ENCODE measurements at regions not wholly inside any gene's neighbourhood (a gene's known extent, or its start where the extent isn't known, plus 50 kb on each side); places are given as distances from the start of the nearest gene placed in this dataset.
"Not testable (repeated sequence)": the region's sequence is repeated elsewhere in the genome, so short reads cannot be mapped to it uniquely, and the experiment has no call there.

DNA sequence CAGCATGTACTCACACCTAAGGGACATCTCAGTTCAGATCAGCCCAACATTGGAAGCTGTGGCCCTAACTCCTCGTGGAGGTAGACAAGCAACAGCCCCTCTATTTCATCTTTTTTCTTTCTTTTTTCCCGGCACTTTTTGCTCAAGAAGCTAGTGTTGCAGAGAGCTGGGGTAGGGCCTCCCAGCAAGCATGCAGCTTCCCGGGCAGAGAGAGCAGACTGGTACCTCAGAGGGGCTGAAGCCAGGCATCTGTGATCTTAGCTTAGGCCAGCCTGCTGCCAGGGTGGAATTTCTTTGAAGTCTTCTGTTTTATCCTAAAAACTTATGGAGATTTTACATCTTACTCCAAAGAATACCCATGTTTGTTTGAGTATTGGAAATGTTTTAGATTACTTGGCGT is 195.4 kb downstream of the C16orf95 start:
- peak; percentile 11 for DNase-seq (ENCODE audit: low spot score)

GRCh38 chr16:87123356-87124001 is 193.7 kb downstream of the C16orf95 start:
- DNase-seq (ENCODE audit: low spot score), result peak; percentile 41

DNA sequence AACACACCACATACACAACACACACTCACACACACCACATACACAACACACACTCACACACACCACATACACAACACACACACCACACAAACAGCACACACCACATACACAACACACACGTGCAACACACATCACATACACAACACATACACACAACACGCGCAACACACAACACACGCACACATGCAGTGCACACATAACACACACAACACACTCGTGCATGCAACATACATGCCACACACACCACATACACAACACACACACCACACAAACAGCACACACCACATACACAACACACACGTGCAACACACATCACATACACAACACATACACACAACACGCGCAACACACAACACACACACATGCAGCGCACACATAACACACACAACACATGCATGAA is 192.8 kb downstream of the C16orf95 start:
- not testable (repeated sequence) for DNase-seq (ENCODE audit: low spot score)

- peak; percentile 76 for DNase-seq (ENCODE audit: low spot score)
These were observed 191.7 kb downstream of the C16orf95 start for GRCh38 chr16:87125206-87126155.

- DNase-seq (ENCODE audit: low spot score), result peak; percentile 73
These were observed 190.7 kb downstream of the C16orf95 start for GRCh38 chr16:87126403-87127025.

DNA sequence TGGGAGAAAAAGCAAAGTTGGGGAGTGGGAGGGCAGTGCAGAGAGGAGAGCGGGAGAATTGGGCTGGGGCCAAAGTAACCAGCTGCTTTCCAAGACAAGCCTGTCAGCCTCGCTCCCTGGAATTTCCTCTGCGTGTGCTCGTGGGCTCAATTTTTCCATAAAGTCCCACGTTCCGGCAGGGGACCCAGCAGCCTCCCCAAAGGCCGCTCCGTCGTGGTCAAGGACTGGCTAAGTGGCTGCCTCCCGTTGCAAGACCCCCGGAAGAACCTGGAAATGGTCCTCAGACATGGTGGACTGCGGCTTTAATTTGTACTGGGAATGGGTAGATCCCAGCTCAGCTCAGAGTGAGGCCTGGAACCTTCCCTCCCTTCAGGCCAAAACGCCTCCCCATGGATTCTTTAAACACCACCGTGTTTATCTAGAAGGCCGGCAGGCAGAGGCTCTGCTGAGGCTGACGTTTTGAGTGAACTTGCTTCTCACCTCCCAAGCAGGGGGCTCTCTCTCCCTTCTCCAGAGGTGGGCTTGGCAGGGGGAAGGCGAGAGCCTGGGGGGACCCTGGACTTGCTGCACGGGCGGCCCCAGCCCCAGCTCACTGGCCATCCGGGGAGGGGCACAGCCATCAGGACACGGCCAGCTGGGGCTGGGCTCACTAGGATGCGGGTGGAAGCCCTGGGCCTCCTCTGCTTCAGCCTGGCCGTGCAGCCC is 190.0 kb downstream of the C16orf95 start:
- peak; percentile 84 for DNase-seq (ENCODE audit: low spot score)

DNA sequence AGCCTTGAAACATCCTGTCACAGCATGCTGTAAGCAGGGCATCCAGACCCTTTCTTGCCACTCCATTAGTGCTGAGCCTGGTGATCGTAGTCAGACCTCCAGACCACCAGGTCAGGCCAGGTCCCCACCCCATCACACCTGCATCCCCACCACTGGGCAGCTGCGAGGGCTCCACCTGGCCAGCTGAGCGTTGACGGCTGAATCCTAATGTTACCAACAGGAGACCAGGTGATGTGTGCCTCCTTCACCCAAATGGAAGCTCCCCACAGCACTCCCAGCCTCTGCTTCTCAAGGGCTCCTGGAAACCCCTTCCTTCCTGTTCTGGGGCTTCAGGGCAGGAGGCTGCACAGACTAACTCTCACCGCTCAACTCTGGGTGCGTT is 189.4 kb downstream of the C16orf95 start:
- no peak for DNase-seq (ENCODE audit: low spot score)

DNA sequence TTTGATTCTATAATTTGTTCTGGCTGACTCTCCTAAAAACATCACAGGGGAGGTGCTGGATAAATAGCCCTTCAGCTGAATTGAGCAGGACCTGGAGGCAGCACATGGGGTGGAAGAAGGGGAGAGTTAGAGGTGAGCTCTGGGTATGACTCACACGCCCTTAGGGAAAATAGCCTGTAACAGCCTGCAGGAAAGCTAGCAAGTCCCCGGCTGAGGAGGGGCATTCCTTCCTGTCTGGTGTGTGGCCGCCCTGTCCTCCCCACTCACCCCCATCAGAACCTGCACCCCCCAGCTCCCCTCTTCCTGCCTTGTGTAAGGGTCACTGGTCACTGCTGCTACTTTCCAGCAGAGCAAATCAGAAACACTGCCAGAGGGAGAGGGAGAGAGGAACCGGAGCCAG is 187.4 kb downstream of the C16orf95 start:
- peak; percentile 49 for DNase-seq (ENCODE audit: low spot score)

GRCh38 chr16:87131061-87131995 is 185.9 kb downstream of the C16orf95 start:
- DNase-seq (ENCODE audit: low spot score), result peak; percentile 65

GRCh38 chr16:87131996-87132345 is 185.2 kb downstream of the C16orf95 start:
- DNase-seq (ENCODE audit: low spot score), result no peak

GRCh38 chr16:87132361-87133014 is 184.7 kb downstream of the C16orf95 start:
- peak; percentile 82 for DNase-seq (ENCODE audit: low spot score)

DNA sequence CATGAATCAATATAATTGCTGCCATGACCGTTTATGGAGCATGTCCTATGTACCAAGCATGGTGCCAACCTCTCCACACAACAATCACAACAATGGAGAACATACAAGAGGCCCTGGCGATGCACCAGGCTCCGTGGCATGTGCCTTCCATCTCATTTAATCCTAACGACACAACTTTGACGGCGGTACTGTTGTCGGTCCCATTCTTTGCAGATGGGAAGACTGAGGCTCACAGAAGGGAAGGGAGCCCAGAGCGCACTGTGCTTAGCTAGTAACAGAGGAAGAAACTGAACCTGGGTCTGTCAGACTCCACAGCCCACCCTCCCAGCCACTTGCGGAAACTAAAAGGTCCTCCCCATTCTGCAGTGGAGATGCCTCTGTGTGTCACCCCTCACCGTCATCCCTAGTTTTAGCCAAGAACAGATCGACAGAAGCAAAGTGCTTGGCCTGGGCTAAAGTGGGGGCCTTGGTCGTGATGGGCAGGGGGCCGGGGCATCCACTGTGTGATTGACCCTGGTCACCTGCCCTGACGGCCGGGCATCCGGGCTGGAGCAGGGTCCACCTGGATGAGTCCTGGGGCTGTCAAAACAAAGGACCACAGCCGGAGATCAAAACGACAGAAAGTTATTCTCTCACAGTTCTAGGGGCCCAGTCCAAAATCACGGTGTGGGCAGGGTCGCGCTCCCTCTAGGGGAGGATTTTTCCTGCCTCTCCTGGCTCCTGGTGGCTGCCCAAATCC is 183.9 kb downstream of the C16orf95 start:
- peak; percentile 68 for DNase-seq (ENCODE audit: low spot score)

GRCh38 chr16:87133966-87134627 is 183.1 kb downstream of the C16orf95 start:
- peak; percentile 69 for DNase-seq (ENCODE audit: low spot score)

DNA sequence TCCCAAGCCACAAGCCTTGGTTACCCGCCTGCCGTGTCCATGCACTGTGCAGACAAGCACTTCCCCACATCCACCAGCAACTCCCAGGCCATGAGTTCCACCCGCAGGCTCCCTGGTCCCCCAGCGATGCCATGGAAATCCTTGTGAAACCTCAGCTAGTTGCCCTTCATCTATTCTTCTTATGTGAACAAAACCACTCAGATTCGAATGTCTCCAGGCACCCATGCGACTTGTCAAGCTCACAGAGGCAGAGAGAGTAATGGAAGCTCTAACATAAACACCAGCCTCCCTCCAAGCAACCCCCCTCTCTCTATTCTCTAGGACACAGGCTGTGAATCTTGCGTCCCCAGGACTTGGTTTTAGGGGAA is 182.6 kb downstream of the C16orf95 start:
- peak; percentile 72 for DNase-seq (ENCODE audit: low spot score)

GRCh38 chr16:87135246-87136030 is 181.8 kb downstream of the C16orf95 start:
- peak; percentile 69 for DNase-seq (ENCODE audit: low spot score)

DNA sequence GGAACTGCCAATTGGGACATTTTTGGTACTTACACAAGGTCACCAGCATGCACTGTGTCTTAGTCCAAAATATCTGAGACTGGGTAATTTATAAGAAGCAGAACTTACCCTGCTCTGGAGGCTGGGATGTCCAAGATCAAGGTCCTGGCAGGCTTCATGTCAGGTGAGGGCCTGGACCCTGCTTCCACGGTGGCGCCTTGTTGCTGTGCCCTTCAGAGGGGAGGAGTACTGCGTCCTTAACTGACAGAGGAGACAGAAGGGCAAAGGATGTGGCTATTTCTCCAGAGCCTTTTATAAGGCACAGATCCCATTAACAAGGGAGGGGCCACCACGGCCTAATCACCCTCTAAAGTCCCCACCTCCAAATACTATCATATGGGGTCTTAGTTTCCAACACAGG is 178.9 kb downstream of the C16orf95 start:
- peak; percentile 59 for DNase-seq (ENCODE audit: low spot score)

DNA sequence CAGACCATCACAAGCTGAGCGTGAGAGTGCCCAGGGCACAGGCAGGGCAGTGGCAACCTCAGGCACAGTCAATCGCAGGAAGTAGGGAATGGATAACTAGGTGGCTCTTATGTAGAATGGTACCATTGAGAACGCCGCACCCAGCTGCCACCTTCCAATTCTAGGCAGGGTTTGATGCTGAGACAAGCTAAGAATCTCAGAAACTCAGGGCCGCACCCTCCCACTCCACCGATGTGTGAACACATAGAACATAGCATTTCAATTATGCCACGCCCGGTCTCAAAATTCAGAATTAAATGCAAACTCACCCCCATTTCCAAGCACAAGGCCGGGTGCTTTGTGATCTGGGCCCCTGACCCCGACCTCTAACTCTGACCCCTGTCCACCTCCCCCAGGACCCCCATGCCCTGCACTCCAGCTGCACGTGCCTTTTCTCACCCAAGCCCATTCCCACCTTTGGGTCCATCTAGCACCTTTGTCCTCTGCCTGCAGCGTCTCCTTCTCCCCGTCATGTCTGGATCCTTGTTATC is 178.4 kb downstream of the C16orf95 start:
- DNase-seq (ENCODE audit: low spot score), result peak; percentile 64
